Large intestine (tissue), 3 donors: ENCODE measurements at regions not wholly inside any gene's neighbourhood (a gene's known extent, or its start where the extent isn't known, plus 50 kb on each side); places are given as distances from the start of the nearest gene placed in this dataset.
"Not testable (repeated sequence)": the region's sequence is repeated elsewhere in the genome, so short reads cannot be mapped to it uniquely, and the experiment has no call there.

Source experiments
- DNase-seq, 2 donors: peaks; one replicate each; pipeline versions ENCODE4 v3.0.0 to v3.0.0-alpha.2; 2013
- H3K27ac ChIP-seq: one replicate; pipeline ENCODE4 v1.5.1; 2013; ENCODE audit warnings: low read length
- H3K27me3 ChIP-seq: 2 replicates; pipeline ENCODE4 v1.6.1; 2013; ENCODE audit warnings: low read length; ENCODE audit not compliant: control insufficient read depth, insufficient read depth
- H3K36me3 ChIP-seq: 2 replicates; pipeline ENCODE4 v1.6.1; 2013; ENCODE audit warnings: low read length; ENCODE audit not compliant: control insufficient read depth, insufficient read depth
- H3K4me1 ChIP-seq: one replicate; pipeline ENCODE4 v1.6.1; 2013; ENCODE audit warnings: low read length; ENCODE audit not compliant: control insufficient read depth, insufficient read depth
- H3K4me3 ChIP-seq: one replicate; pipeline ENCODE4 v1.5.1; 2013; ENCODE audit warnings: low read length
- H3K9me3 ChIP-seq: one replicate; pipeline ENCODE4 v1.6.1; 2013; ENCODE audit warnings: mild to moderate bottlenecking, low read depth, low read length, moderate library complexity; ENCODE audit not compliant: control insufficient read depth
- WGBS: methylation state at CpG from one replicate; pipeline ENCODE4 v1.1.5; 2013; ENCODE audit warnings: low lambda C conversion rate; ENCODE audit not compliant: insufficient coverage; 5-methylcytosine and 5-hydroxymethylcytosine counted together

- WGBS = no CpG with 5 or more reads among the region's 5 CpGs
Observed at GRCh38 chr17:15860774-15861173, 84.2 kb upstream of the ADORA2B start.

DNA sequence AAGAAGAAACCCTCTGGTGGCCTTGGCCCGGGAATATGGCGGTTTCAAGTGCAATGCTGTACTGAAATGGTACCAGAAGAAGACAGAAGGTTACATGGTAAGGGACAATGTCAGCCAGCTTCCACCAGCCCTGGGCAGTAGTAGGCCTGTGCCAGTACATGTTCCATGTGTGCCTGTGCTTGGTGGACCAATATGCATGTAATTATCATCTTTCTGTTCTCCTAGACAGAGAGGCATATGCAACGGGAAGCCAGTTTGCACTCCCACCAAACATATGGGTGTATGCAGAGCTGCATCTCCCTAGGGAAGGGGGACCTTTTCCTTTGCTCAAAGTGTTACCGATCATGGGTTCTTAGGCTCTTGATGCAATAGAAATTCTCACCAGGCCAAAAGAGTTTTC is 80.9 kb upstream of the ADORA2B start:
- H3K27ac ChIP-seq, H3K4me3 ChIP-seq, H3K36me3 ChIP-seq, H3K9me3 ChIP-seq, DNase-seq, H3K27me3 ChIP-seq, H3K4me1 ChIP-seq: not testable (repeated sequence)
- WGBS = no CpG with 5 or more reads among the region's 4 CpGs

More at GRCh38 chr17:15860774-15861173, 84.2 kb upstream of the ADORA2B start:
- H3K27me3 ChIP-seq, H3K27ac ChIP-seq, H3K4me1 ChIP-seq, H3K9me3 ChIP-seq, H3K36me3 ChIP-seq, H3K4me3 ChIP-seq, DNase-seq: not testable (repeated sequence)

GRCh38 chr17:15864472-15864871 is 80.5 kb upstream of the ADORA2B start:
- H3K4me1 ChIP-seq, H3K9me3 ChIP-seq, H3K4me3 ChIP-seq, H3K27me3 ChIP-seq, H3K36me3 ChIP-seq, H3K27ac ChIP-seq, DNase-seq: not testable (repeated sequence)
- no CpG with 5 or more reads among the region's 4 CpGs for WGBS

DNA sequence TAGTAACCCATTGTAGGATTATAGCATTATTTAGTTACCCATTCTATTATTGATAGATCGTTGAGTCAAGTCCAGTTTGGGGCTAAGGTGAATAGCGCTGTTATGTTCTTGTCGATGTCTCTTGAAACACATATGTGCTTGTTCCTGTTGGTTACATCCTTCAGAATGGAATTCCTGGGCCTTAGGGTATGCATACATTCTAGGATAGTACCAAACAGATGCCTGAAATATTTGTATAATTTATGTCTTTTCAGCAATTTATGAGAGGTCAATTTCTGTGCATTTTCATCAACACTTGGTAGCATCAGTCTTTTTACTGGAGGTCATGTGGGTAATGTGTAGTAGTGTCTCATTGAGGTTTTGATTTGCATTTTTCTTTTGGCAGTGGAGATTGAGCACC is 78.9 kb upstream of the ADORA2B start:
- not testable (repeated sequence) for H3K27me3 ChIP-seq, H3K4me3 ChIP-seq, H3K27ac ChIP-seq, H3K4me1 ChIP-seq, H3K9me3 ChIP-seq, DNase-seq, H3K36me3 ChIP-seq
- no CpG with 5 or more reads among the region's 3 CpGs for WGBS

DNA sequence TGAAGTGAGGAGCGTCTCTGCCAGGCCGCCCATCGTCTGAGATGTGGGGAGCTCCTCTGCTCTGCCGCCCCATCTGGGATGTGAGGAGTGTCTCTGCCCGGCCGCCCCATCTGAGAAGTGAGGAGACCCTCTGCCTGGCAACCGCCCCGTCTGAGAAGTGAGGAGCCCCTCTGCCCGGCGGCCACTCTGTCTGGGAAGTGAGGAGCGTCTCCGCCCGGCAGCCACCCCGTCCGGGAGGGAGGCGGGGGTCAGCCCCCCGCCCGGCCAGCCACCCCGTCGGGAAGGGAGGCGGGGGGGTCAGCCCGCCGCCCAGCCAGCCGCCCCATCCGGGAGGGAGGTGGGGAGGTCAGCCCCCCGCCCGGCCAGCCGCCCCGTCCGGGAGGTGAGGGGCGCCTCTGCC is 77.6 kb upstream of the ADORA2B start:
- DNase-seq, H3K36me3 ChIP-seq, H3K4me1 ChIP-seq, H3K4me3 ChIP-seq, H3K27me3 ChIP-seq, H3K27ac ChIP-seq, H3K9me3 ChIP-seq: not testable (repeated sequence)
- no CpG with 5 or more reads among the region's 31 CpGs for WGBS

DNA sequence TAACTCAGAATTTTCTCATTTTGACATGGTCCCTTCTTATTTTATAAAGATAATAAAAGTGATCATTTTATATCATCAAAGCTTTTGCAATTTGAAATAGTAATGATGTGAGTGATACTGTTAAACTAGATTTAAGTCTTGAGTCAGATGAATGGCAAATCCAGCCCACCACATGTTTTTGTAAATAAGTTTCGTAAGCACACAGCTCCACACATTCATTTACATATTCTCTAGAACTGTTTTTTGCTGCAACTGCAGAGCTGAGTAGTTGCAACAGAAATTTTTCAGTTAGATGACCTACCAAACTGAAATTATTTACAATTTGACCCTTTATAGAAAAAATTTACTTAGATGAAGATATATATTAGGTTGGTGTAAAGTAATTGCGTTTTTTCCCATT is 75.1 kb upstream of the ADORA2B start:
- not testable (repeated sequence) for H3K36me3 ChIP-seq, H3K4me3 ChIP-seq, H3K27ac ChIP-seq, H3K27me3 ChIP-seq, H3K4me1 ChIP-seq, DNase-seq, H3K9me3 ChIP-seq
- no CpG with 5 or more reads among the region's 2 CpGs for WGBS

DNA sequence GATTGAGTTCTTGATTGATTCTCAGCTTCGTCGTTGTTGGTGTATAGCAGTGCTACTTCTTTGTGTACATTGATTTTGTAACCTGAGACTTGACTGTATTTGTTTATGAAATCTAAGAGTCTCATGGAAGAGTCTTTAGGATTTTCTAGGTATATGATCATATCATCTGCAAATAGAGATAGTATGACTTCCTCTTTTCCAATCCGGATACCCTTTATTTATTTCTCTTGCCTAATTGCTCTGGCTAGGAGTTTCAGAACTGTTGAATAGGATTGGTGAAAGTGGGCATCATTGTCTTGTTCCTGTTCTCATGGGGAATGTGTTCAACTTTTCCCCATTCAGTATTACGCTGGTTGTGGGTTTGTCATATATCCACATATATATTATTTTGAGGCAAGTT is 72.3 kb upstream of the ADORA2B start:
- not testable (repeated sequence) for H3K9me3 ChIP-seq, H3K36me3 ChIP-seq, H3K4me1 ChIP-seq, H3K4me3 ChIP-seq, H3K27ac ChIP-seq, H3K27me3 ChIP-seq, DNase-seq
- 82% methylated on average over 2 of the region's 4 CpGs for WGBS

DNA sequence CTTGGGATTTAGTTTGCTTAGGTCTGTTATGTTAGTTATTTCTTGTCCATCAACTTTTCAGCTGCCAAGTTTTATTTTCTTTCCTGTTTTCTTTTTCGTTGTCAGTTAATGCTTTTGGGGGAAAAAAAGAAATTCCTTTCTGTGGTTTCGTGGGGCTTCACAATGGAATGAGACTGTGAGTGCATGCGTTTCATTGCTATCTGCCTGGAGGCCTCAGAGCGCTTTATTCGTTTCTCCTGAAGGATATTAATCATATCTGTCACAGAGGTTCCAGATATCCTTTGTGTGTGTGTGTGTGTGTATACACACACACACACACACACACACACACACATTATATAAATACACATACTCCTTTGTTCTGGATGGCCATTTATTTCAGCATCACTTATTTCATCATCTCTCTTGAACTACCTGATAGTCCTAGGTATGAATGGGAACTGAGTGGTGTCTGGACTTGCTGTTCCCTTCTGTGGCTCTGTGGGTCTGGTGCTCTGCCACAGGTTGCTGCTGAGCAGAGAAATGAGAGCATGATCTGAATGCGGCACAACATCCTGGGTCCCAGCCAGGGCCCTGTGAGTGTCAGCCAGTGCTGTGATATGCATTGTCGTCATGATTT is 66.9 kb upstream of the ADORA2B start:
- WGBS = no CpG with 5 or more reads among the region's 7 CpGs
- H3K27me3 ChIP-seq, H3K4me1 ChIP-seq, H3K9me3 ChIP-seq, H3K4me3 ChIP-seq, DNase-seq, H3K27ac ChIP-seq, H3K36me3 ChIP-seq: not testable (repeated sequence)

DNA sequence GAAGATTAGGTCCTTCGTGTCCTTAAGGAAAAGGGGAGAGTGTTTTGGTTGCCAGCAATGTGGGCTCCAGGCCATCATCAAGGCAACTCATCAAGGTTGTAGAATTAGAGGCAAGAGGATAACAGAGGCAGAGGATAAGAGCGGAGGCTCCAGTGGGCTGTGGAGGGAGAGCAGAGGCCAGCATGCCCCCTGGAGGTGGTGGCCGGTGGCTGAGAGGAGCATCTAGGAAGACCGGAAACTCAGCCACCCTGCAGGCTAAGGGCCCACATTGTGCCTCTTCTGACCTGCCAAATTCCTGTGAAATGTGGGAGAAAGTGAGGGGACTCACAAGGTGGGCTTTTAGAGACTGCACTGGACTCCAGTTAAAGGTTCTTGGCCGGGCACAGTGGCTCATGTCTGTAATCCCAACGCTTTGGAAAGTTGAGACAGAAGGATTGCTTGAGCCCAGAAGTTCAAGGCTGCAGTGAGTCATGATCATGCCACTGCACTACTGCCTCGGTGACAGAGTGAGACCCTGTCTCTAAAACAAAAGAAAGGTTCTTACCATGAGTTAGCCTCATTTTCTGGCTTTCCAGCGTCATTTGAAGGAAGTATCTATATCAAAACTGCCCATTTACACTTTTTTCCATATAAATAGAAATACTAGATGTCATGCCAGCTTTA is 62.7 kb upstream of the ADORA2B start:
- Histone ChIP-seq H3K27ac (no peak overlapping the region), H3K27me3 (no peaks in the 10 kb centered on the region), H3K4me1 (no peaks in the 10 kb centered on the region), H3K9me3 (no peaks in the 10 kb centered on the region), H3K4me3 (no peak overlapping the region), H3K36me3 (no peaks in the 10 kb centered on the region)
- no peak for DNase-seq
- WGBS = no CpG with 5 or more reads among the region's 8 CpGs

DNA sequence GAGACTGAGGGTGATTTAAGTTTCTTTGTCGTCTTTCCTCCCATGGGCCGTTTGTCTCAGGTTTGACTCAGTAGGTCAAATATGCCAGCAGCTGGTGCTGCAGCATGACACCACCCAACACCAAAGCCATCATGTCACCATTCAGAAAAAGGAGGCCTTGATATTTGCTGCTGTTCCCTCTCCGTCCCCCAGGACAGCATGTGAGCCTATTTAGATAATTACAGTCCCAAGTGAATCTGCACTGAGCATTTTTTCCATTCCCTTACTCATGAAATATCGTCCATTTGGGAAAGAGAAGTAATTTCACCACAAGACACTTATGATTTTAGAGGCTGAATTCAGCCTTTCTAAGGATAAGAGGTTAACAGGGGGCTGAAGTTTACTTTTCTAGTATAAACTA is 62.2 kb upstream of the ADORA2B start:
- Histone ChIP-seq H3K4me1 (no peaks in the 10 kb centered on the region), H3K27ac (no peak overlapping the region), H3K9me3 (no peaks in the 10 kb centered on the region), H3K4me3 (no peak overlapping the region), H3K27me3 (no peaks in the 10 kb centered on the region), H3K36me3 (no peaks in the 10 kb centered on the region)
- 57% methylated on average over 1 of the region's 4 CpGs for WGBS
- DNase-seq = no peak

DNA sequence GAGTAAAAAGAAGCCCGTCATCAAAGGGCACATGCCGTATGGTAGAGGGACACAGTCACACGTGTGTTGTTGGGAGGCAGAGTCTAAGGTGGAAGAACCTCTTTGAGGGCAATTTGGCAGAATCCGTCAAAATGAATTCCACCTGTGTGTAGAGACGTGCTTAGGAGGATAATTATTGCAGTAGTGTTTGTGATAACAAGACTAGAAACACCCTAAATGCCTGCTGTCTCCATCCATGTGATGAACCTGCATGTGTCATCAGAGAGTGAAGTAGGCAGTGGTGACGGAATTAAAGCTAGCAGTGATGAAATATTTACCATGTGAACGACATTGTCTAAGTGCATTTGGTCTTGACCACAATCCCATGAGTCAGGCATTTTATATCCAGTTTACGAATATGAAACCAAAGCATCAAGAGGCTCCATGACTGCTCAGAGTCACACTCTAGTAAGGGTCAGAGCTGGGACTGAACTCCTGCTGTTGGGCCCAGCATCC is 61.3 kb upstream of the ADORA2B start:
- no peak overlapping the region for H3K4me3 ChIP-seq
- 100% methylated on average over 1 of the region's 8 CpGs for WGBS

More for the DNA sequence above, 61.3 kb upstream of the ADORA2B start:
- H3K27ac ChIP-seq = no peak overlapping the region
- H3K4me1 ChIP-seq = no peaks in the 10 kb centered on the region
- no peak for DNase-seq
- H3K9me3 ChIP-seq = no peaks in the 10 kb centered on the region
- H3K36me3 ChIP-seq = no peaks in the 10 kb centered on the region
- no peaks in the 10 kb centered on the region for H3K27me3 ChIP-seq
